Medulla oblongata (tissue), 1 donor: ENCODE measurements at regions not wholly inside any gene's neighbourhood (a gene's known extent, or its start where the extent isn't known, plus 50 kb on each side); places are given as distances from the start of the nearest gene placed in this dataset.
A peak's percentile ranks its signal among the peaks of the same experiment; 100 is the strongest.
"Not testable (repeated sequence)": the region's sequence is repeated elsewhere in the genome, so short reads cannot be mapped to it uniquely, and the experiment has no call there.

ENCODE experiments used
- DNase-seq: peaks from one replicate; pipeline ENCODE4 v3.0.0-alpha.2; 2015; ENCODE audit errors: extremely low spot score

DNA sequence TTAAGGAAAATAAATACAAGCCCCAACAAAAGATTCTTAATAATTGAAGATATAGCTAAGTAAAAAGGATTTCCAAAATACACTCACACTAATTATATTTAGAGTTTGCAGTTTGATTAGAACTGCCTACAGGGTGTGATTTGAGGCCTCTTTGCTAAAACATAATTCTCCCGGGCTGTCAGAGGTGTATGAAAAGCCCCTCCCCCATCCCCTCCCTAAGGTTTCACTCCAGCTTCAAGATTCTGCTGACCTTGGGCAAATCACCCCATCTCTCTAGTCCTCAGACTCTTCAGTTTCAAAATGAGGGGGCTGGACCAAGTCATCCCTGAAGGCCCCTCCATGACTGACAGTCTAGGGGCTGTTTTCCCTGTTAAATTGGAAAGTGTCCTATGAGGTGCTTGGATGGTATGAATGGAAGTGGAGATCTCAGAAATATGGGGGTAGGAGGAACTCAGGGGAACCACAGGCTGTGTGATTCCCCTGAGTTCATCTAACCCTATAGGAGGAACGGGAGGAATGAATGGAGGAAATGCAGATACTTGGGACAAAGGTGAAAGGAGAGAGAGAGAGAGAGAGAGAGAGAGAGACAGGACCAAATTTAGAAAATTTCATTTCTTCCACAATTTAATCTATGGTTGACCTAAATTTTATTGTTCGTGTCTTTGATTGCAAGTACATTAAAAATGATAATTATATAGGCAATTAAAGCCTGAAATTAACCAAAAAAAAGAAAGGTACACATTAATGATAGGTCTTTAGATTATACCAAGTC lies 107.5 kb downstream of the SPP2 start:
- DNase-seq = no peak

DNA sequence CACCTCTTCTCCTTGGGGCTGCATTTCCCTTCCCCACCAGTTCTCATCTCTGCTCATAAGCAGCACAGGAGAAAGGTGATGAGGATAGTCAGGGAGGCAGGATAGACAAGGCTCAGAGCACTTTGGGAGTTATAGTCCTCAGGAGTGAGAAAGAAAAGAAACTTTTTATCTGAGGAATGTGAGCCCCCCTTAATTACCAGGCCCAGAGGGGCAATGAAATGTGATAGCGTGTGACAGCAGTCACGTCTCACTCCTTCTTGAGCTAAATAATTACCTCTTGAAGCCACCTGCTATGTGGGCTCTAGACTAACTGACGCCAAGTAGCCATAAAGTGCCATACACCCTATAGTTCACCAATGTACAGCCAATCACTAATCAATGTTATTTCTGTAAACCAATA lies 105.8 kb downstream of the SPP2 start:
- DNase-seq = no peak

DNA sequence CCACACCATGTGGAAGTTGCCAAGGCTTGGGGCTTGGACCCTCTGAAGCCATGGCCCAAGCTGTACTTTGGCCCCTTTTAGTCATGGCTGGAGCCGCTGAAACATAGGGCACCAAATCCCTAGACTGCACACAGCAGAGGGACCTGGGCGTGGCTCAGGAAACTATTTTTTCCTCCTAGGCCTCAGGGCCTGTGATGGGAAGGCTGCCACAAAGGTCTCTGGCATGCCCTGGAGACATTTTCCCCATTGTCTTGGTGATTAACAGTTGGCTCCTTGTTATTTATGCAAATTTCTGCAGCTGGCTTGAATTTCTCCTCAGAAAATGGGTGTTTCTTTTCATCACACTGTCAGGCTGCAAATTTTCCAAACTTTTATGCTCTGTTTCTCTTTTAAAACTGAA lies 102.3 kb downstream of the SPP2 start:
- not testable (repeated sequence) for DNase-seq

DNA sequence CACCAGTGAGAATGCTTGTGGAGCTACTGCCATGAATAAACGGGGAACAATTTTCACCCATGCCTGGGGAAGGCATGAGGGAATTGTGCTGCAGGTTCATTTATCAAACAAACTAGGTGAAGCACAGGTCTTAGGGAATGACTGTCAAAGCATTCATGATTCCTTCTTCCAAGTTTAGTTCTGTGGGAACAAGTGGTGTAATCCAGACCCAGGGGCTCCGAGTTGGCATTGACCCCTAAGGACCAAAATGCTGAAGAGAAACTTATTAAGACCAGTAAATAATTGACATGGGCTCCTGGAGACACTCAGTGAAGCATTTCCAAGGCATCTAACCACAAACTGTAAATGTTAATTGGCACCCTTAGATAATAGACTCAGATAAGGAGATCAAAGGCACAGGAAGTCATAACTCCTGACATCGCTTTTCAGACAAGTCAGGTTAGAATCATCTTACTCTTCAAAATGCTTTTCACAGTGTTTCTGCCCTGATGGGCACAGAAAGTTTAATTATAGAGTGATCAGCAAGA lies 96.9 kb downstream of the SPP2 start:
- no peak for DNase-seq

DNA sequence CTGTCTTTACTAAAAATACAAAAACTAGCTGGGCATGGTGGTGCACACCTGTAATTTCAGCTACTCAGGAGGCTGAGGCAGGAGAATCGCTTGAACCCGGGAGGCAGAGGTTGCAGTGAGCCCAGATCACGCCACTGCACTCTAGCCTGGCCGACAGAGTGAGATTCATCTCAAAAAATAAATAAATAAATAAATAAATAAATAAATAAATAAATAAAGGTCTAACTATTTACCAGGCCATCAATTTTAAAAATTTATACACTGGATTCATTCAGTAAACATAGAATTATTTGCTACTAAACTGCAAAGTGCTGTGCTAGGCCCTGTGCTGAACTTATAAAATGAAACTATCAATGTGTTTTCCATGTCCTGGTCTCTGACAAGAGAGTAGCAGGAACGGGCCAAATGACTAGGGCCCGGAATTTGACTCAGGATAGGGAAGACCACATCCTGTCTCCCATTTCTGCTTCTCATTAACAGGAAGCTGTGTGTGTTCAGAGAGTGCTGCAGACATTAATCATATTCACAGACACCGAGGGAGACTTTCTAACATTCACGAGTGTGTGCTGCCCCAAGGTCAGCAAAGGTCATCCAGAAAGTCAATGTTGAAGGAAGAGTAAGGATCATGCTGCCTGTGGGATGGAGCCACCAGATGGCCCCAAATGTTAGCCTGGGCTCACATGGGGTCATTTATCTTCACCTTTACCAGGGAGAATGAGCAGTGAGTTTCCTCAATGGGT lies 95.8 kb downstream of the SPP2 start:
- DNase-seq = no peak

DNA sequence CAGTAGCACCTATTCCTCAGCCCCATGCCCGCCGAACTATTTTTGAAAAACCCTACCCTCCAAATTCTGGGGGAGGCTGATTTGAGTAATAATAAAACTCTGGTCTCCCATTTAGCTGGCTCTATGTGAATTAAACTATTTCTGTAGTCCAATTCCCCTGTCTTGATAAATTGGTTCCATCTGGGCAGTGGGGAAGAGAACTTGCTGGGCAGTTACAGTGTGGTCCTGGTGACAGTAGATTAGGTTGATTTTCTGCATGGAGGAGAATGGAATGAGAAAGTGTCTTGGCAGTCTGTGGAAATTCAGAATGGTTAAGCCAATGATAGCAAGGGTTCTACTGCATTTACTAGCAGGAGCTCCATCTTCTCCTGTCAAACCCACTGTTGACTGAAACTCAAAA lies 95.0 kb downstream of the SPP2 start:
- DNase-seq = no peak

DNA sequence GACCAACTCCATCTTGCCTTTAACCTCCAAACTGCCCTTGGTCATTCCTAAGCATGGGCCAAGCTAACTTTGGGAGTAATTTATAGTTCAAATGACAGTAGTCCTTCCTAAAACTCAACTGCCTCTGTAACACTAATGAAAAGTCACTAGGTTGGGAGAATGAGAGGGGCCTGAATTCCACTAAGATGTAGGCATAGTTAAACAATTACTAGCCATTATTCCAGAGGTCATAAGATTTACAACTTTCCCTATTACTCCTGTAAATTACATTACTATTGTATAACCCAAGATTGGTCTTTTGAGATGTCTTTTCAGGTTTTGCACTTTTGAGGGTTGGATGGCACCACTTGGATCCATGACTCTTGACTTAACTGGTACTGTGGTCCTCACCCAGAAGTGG lies 94.6 kb downstream of the SPP2 start:
- DNase-seq = no peak

DNA sequence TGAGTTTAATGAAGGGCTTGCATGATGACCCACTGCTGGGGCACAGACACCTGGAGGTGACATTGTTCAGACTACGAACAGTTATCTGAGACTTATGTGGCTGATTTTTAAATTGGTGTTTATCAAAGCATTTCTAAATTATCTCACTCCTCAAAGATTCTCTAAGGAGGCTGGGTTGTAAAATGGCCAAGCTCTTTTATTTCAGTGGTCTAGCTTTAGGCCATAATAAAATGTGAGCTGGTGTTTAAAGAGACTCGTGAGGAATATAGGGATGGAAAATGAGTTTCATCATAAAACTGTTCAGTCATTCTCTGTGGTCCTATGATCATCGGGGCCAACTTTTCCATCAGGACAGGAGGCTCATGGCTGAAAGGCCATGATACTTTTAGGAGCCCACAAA lies 93.4 kb downstream of the SPP2 start:
- DNase-seq = no peak

DNA sequence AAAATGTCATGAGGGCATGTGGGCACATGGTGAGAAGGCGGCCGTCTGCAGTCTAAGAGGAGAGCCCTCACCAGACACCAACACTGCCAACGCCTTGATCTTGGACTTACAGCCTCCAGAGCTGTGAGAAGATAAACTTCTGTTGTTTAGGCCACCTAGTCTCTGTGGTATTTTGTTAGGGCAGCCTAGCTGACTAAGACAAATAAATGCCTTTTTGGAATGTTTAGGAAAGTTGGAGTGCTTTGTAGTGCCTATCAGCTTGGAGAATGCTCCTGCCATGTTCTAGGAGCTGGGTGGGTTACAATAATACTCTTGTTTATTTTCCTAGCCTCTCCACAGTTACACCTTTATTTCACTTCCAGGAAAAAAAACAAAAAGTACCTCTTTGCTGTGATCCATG lies 92.0 kb downstream of the SPP2 start:
- no peak for DNase-seq

DNA sequence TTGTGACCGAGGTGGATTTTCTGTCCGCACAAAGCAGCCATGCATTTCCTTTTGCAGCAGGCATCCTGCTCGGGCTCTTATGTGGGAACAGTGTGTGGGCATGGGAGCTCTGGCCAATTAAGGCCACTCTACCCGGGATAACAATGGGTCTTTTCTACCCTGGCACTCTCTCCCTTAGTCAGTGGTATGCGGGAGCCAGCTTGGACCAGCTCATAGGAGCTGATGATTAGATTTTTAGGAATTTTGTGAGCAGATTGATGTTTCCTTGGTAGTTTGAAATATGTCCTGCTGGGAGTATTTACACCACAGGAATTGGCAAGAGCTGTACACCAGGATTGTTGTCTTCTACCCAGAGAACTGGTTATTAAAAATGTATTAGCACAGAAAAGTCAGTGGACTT lies 89.3 kb downstream of the SPP2 start:
- DNase-seq = no peak

DNA sequence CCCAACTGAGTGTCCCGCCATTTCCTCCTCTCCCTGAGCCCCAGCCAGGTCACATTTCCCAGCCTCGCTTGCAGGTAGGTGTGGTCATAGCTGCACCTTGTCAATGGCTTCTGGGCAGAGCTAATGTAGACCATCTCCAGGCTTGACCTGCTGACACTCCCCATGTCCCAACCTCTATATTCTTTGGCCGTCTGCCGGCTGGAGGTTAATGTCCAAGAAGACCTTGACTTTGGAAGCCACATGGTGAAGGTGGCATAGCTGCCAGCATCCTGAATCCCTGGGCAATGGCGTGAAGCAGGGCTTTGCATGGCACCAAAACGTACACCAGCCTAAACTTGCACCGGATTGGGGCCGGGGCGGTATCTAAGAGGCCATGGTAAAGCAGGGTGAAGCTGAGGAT lies 88.3 kb downstream of the SPP2 start:
- DNase-seq = no peak

DNA sequence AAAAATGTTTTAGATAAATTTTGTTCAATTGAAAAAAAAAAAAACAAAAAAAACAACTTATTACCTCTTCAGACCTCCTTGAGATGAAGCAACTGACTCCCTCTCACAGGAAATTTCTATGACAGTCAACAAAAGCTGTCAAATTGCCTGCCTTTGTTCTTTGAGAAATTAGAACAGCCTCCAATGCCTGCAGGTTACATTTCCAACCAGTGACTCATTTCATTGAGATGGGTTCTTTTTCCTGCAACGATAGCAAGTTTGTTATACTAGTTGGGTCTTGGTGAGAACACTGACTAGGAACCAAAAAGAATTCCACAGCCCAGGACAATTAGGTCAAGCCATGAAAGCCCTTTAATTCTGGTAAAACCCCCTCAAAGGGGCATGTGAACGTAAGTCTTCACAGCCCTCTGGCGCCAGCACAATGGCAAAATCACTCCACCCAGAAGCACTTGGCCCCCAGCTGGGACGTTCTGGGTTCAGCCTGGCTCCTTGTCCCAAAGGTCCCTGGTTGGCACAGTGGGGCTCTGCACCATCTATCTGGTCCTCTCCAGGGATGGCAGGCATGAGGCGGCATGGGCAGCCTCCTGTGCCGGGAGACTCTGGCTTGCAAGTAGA lies 87.0 kb downstream of the SPP2 start:
- DNase-seq = no peak

DNA sequence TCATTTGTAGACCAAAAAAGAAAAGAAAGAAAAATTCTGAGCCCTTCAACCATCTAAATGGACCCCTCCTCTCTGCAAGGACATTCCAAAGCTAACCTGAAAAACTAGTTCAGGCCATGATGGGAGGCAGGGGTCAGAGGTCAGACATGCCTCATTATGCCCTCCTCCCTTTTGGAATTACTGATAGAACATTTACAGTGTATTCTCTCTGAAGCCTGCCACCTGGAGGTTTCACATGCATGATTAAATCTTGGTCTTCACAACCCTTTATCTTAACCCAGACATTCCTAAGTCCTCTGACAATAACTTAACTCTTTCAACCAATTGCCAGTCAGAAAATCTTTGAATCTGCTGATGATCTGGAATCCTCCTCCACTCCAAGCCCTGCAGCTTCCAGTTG lies 86.0 kb downstream of the SPP2 start:
- DNase-seq = no peak

DNA sequence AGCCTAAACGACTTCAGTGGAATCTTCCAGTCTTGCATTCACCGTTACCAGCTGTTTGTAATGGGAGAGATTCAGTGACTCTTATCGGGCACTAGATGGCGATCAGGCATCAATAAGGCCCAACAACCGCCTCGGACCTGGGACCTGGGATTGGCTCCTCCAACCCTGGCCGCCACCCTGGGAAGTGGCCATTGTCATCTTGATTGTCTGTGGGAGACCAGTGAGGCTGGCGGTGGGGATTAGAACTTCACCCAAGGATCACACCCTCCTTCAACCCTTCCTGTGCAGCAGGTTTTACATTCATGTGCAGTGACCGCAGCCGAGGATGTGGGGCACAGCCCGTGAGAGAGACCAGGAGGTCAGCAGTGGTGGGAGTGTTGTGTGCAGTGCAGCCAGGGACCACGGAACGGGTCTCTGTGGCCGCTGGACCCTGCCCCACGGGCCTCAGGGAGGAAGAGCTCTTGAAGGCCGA lies 85.3 kb downstream of the SPP2 start:
- peak; percentile 70 for DNase-seq

DNA sequence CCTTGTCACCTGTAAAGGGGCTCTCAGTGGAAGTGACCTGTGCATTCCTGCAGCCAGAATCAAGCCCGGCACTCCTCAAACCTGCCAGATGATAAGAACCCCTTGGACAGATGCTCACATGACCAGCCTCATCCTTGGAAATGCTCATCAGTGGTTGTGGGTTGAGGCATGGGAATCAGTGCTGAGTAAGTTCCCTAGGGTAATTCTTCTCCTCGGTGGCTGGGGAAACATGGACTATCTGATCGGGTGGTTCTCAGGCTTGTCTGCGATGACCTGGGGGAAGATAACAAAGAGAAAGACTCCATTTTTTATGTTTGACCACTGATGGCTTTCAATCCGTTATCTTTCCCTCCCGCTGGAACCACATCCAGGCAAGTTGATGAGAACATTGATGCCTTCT lies 84.0 kb downstream of the SPP2 start:
- DNase-seq = no peak

DNA sequence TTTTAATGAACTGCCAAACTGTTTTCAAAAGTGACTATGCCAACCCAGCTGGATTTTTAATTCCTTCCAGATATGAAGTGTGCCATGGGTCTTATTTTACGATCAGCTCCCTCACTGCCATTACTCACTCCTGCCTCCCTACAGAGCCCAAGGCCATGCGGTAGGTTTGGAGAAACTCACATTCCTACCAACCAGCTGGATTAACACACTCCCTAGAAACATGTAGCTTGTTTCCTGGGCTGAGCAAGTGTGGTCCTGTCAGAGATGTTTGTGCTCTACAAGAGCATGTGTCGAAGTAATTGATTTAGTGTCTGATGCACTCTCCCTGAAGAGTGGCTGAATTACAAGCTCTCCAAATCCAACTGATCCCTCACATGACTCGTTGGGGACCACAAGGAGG lies 82.5 kb downstream of the SPP2 start:
- no peak for DNase-seq

DNA sequence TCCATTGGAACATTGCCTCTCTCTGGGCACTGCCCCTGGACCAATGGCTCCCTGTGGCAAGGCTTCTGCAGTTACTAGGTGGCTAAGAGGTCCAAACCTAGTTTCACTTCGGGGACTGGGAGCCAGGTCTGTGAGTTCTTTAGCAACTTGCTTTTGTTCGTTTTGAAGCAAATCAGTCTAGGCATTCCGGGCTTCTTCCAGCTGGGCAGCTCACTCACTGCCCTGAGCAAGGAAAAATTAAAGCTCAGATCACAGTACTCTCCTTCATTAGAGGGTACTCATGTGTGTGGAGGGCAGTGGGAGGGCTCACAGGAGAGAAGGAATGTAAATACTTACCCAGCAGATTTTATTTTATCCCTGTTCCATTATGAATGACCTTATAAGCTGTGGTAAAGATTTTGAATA lies 80.3 kb downstream of the SPP2 start:
- DNase-seq = peak; percentile 45

DNA sequence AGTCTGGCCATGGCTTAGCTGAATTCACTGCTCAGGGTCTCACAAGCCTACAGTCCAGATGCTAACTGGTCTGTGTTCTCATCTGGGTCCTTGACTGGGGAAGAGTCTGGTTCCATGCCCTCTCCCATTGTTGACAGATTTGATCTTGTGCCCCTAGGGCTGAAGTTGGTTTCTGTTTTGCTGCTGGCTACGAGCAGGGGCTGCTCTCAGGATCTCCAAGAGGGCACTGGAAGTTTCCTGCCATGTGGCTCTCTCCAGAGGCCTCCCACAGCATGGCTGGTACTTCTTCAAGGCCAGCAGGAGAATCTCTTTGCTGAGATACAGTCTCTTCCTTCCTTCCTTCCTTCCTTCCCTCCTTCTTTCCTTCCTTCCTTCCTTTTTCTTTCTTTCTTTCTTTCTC lies 78.1 kb downstream of the SPP2 start:
- no peak for DNase-seq
